WTC11 (cell line): ENCODE measurements at regions not wholly inside any gene's neighbourhood (a gene's known extent, or its start where the extent isn't known, plus 50 kb on each side); places are given as distances from the start of the nearest gene placed in this dataset.

Experiments used
- ATAC-seq: fragments of 200-7000 bp; cut with Tn5 transposase; 2 replicates; pipeline ENCODE4 v1.10.0; 2021; ENCODE audit warnings: mild to moderate bottlenecking, moderate library complexity
- CTCF ChIA-PET: fragments of 300-600 bp; sonication (Branson Sonifier 250); formaldehyde crosslinking; loops from one replicate; lab custom pipeline; 2021; ENCODE audit warnings: antibody characterized with exemption; lab: Charles Lee
- POLR2A ChIA-PET: fragments of 350-600 bp; sonication (Branson Sonifier 250); formaldehyde crosslinking; loops from one replicate; lab custom pipeline; 2021; ENCODE audit warnings: antibody characterized with exemption; lab: Charles Lee
- DNase-seq: peaks from one replicate; pipeline ENCODE4 v3.0.0; 2021; ENCODE audit warnings: low spot score
- H3K27ac Mint-ChIP-seq: 2 replicates; pipeline ENCODE4 v1.8.0; 2021; ENCODE audit warnings: mixed read lengths
- H3K27me3 Mint-ChIP-seq: 2 replicates; pipeline ENCODE4 v1.8.0; 2021; ENCODE audit warnings: low read depth, mild to moderate bottlenecking, moderate library complexity, mixed read lengths
- H3K36me3 Mint-ChIP-seq: 2 replicates; pipeline ENCODE4 v1.8.0; 2021; ENCODE audit warnings: mixed read lengths
- H3K4me1 Mint-ChIP-seq: 2 replicates; pipeline ENCODE4 v1.8.0; 2022; ENCODE audit warnings: mixed read lengths
- H3K4me3 Mint-ChIP-seq: 2 replicates; pipeline ENCODE4 v1.8.0; 2021; ENCODE audit warnings: mild to moderate bottlenecking, moderate library complexity, mixed read lengths
- H3K9me3 Mint-ChIP-seq: 2 replicates; pipeline ENCODE4 v1.8.0; 2021; ENCODE audit warnings: mixed read lengths
- CBFB ChIP-seq: sonication (generic); formaldehyde crosslinking; IDR thresholded peaks from 2 replicates; pipeline ENCODE4 v1.8.1; 2022; ENCODE audit warnings: mild to moderate bottlenecking, low read depth, missing genetic modification reagents
- CTCF ChIP-seq: fragments of 200-600 bp; IDR thresholded peaks from 2 replicates; pipeline ENCODE4 v1.8.0; 2022; ENCODE audit warnings: antibody characterized with exemption
- E2F5 ChIP-seq: sonication (generic); formaldehyde crosslinking; IDR thresholded peaks from 2 replicates; pipeline ENCODE4 v1.8.1; 2022; ENCODE audit warnings: mild to moderate bottlenecking, moderate library complexity, missing genetic modification reagents
- HMGA2 ChIP-seq: fragments of 250-450 bp; sonication (Bioruptor Pico); IDR thresholded peaks from 2 replicates; pipeline ENCODE4 v1.4.0; 2021; ENCODE audit warnings: mild to moderate bottlenecking, moderate library complexity
- MAX ChIP-seq: sonication (generic); formaldehyde crosslinking; IDR thresholded peaks from 2 replicates; pipeline ENCODE4 v1.8.0; 2022; ENCODE audit warnings: mild to moderate bottlenecking, missing genetic modification reagents
- NR3C1 ChIP-seq: sonication (generic); formaldehyde crosslinking; conservative IDR thresholded peaks from 2 replicates; pipeline ENCODE4 v1.8.1; 2023; ENCODE audit warnings: low read depth, mild to moderate bottlenecking, missing genetic modification reagents
- RORB ChIP-seq: fragments of 250-450 bp; sonication (Bioruptor Pico); IDR thresholded peaks from 2 replicates; pipeline ENCODE4 v1.9.0; 2021; ENCODE audit warnings: mild to moderate bottlenecking
- USF1 ChIP-seq: sonication (generic); formaldehyde crosslinking; IDR thresholded peaks from 2 replicates; pipeline ENCODE4 v1.8.0; 2022; ENCODE audit warnings: mild to moderate bottlenecking, missing genetic modification reagents
- ZBTB21 ChIP-seq: sonication (generic); formaldehyde crosslinking; IDR thresholded peaks from 2 replicates; pipeline ENCODE4 v1.8.1; 2023; ENCODE audit warnings: mild to moderate bottlenecking, missing genetic modification reagents, borderline replicate concordance
- ZNF121 ChIP-seq: sonication (generic); formaldehyde crosslinking; IDR thresholded peaks from 2 replicates; pipeline ENCODE4 v1.8.0; 2023; ENCODE audit warnings: missing genetic modification reagents
- ZNF281 ChIP-seq: sonication (generic); formaldehyde crosslinking; IDR thresholded peaks from 2 replicates; pipeline ENCODE4 v1.8.0; 2023; ENCODE audit warnings: mild to moderate bottlenecking, missing genetic modification reagents
- ZNF317 ChIP-seq: sonication (generic); formaldehyde crosslinking; IDR thresholded peaks from 2 replicates; pipeline ENCODE4 v1.8.1; 2023; ENCODE audit warnings: low read depth, mild to moderate bottlenecking, moderate library complexity, missing genetic modification reagents, borderline replicate concordance
- ZNF512 ChIP-seq: sonication (generic); formaldehyde crosslinking; IDR thresholded peaks from 2 replicates; pipeline ENCODE4 v1.8.1; 2022; ENCODE audit warnings: missing genetic modification reagents, borderline replicate concordance
- ZNF532 ChIP-seq: fragments of 250-450 bp; sonication (Bioruptor Pico); IDR thresholded peaks from 2 replicates; pipeline ENCODE4 v1.9.0; 2021; ENCODE audit warnings: mild to moderate bottlenecking, borderline replicate concordance
- ZSCAN18 ChIP-seq: fragments of 250-450 bp; sonication (Bioruptor Pico); IDR thresholded peaks from 2 replicates; pipeline ENCODE4 v2.1.2; 2022; ENCODE audit warnings: mild to moderate bottlenecking, moderate library complexity

- no peak for DNase-seq
- peaks cover 3% of the 10 kb centered on the region for H3K36me3 Mint-ChIP-seq
- no peak for TF ChIP-seq ZNF121 (CRISPR knock-in tag)
- no peak for TF ChIP-seq MAX
- no peak for TF ChIP-seq E2F5
- no peak for TF ChIP-seq ZBTB21 (CRISPR knock-in tag)
- TF ChIP-seq RORB = no peak
- TF ChIP-seq ZNF532 (CRISPR knock-in tag) = no peak
- TF ChIP-seq ZNF317 (CRISPR knock-in tag) = no peak
- TF ChIP-seq HMGA2 = no peak
- TF ChIP-seq NR3C1 (CRISPR knock-in tag) = no peak
- TF ChIP-seq CBFB (CRISPR knock-in tag) = no peak
- no peak for TF ChIP-seq ZNF512 (CRISPR knock-in tag)
- TF ChIP-seq CTCF = no peak
- TF ChIP-seq ZSCAN18 = no peak
- TF ChIP-seq USF1 (CRISPR knock-in tag) = no peak
- no peak for TF ChIP-seq ZNF281 (CRISPR knock-in tag)
- no peaks in the 10 kb centered on the region for H3K27me3 Mint-ChIP-seq
- H3K9me3 Mint-ChIP-seq = peaks cover 10% of the 10 kb centered on the region
- peaks cover 4% of the 10 kb centered on the region for H3K4me1 Mint-ChIP-seq
- no peak overlapping the region for H3K4me3 Mint-ChIP-seq
- POLR2A ChIA-PET = no interaction called here
- CTCF ChIA-PET = interaction anchor here (0.8 kb wide), 1 partner anchor 92 kb away, joined by 3 read pairs; no protein-coding TSS in a partner anchor
- H3K27ac Mint-ChIP-seq = no peak overlapping the region
- no peak for ATAC-seq
Observed at GRCh38 chr14:65854215-65854614, 441.7 kb downstream of the FUT8 start.
